GM18861 (cell line): ENCODE measurements at regions not wholly inside any gene's neighbourhood (a gene's known extent, or its start where the extent isn't known, plus 50 kb on each side); places are given as distances from the start of the nearest gene placed in this dataset.
"Not testable (repeated sequence)": the region's sequence is repeated elsewhere in the genome, so short reads cannot be mapped to it uniquely, and the experiment has no call there.

Source experiments
- ATAC-seq: cut with Tn5 transposase; IDR thresholded peaks from one replicate; pipeline ENCODE4 v1.9.1; 2021; ENCODE audit not compliant: unreplicated experiment

- not testable (repeated sequence) for ATAC-seq
Measured at GRCh38 chr21:6553505-6554376, 3967.6 kb upstream of the TPTE start.

- not testable (repeated sequence) for ATAC-seq
Measured at GRCh38 chr21:6554377-6554864, 3967.0 kb upstream of the TPTE start.

- not testable (repeated sequence) for ATAC-seq
Measured at GRCh38 chr21:6556516-6556915, 3964.9 kb upstream of the TPTE start.

- ATAC-seq = not testable (repeated sequence)
Measured at GRCh38 chr21:6557415-6557814, 3964.0 kb upstream of the TPTE start.

GRCh38 chr21:6561168-6561567, 3960.2 kb upstream of the TPTE start:
- ATAC-seq = not testable (repeated sequence)

- not testable (repeated sequence) for ATAC-seq
Measured at GRCh38 chr21:6561578-6561977, 3959.8 kb upstream of the TPTE start.

GRCh38 chr21:6564543-6565166, 3956.7 kb upstream of the TPTE start:
- ATAC-seq = not testable (repeated sequence)

- not testable (repeated sequence) for ATAC-seq
Measured at GRCh38 chr21:6565190-6566094, 3955.9 kb upstream of the TPTE start.

- not testable (repeated sequence) for ATAC-seq
Measured at GRCh38 chr21:6567542-6567941, 3953.8 kb upstream of the TPTE start.

- not testable (repeated sequence) for ATAC-seq
Measured at GRCh38 chr21:6569152-6569551, 3952.2 kb upstream of the TPTE start.

- ATAC-seq = not testable (repeated sequence)
Measured at GRCh38 chr21:6569587-6570392, 3951.6 kb upstream of the TPTE start.

GRCh38 chr21:6570700-6571368, 3950.5 kb upstream of the TPTE start:
- not testable (repeated sequence) for ATAC-seq

GRCh38 chr21:6573576-6573975, 3947.8 kb upstream of the TPTE start:
- ATAC-seq = not testable (repeated sequence)

- ATAC-seq = not testable (repeated sequence)
Measured at GRCh38 chr21:6579801-6580200, 3941.6 kb upstream of the TPTE start.
